ENCODE measurements at regions not wholly inside any gene's neighbourhood (a gene's known extent, or its start where the extent isn't known, plus 50 kb on each side); places are given as distances from the start of the nearest gene placed in this dataset.
A peak's percentile ranks its signal among the peaks of the same experiment; 100 is the strongest.

GRCh38 chr21:15421947-15422346 lies 307.8 kb upstream of the USP25 start:
- Histone ChIP-seq H3K9me2 (ENCODE audit: insufficient read depth) (no peaks in the 10 kb centered on the region), H2AFZ (no peak overlapping the region), H3K4me3 (no peak overlapping the region), H3K27me3 (replicated peaks; ENCODE audit: insufficient read depth) (no peaks in the 10 kb centered on the region), H3K36me3 (ENCODE audit: low read depth) (no peaks in the 10 kb centered on the region), H3K27ac (no peak overlapping the region), H3K4me2 (ENCODE audit: unreplicated experiment) (no peak overlapping the region), H4K20me1 (ENCODE audit: insufficient read depth) (no peaks in the 10 kb centered on the region), H3K79me2 (ENCODE audit: insufficient read depth) (no peaks in the 10 kb centered on the region), H3K9ac (no peak overlapping the region), H3K4me1 (ENCODE audit: insufficient read depth) (peaks cover 17% of the 10 kb centered on the region), H3K9me3 (ENCODE audit: low read depth) (no peaks in the 10 kb centered on the region), H3F3A (ENCODE audit: insufficient read depth) (0 out of 2 replicates have a peak, but pooled peaks cover 7% of the 10 kb centered on the region)
- 51 to 55% methylated on average over 2 of the region's 2 CpGs for WGBS, 2 experiments (ENCODE audit: low coverage in 1 of 2, low lambda C conversion rate in 2 of 2, missing lambda C conversion rate in 2 of 2)
- DNase-seq: peak; percentile 60
- in situ Hi-C loops (cut with MboI): no loop called here
- no peak for TF ChIP-seq EZH2 (IDR thresholded peaks at IDR 0.05; ENCODE audit: insufficient read depth, poor library complexity, severe bottlenecking)
- no peak for TF ChIP-seq EZH2phosphoT487 (IDR thresholded peaks at IDR 0.05; ENCODE audit: insufficient read depth, low read depth)

GRCh38 chr21:15422783-15423182 lies 307.0 kb upstream of the USP25 start:
- Histone ChIP-seq H3K4me3 (no peak overlapping the region), H3K4me1 (ENCODE audit: insufficient read depth) (peaks cover 17% of the 10 kb centered on the region)
- peak; percentile 52 for DNase-seq

GRCh38 chr21:15423676-15424445 lies 305.9 kb upstream of the USP25 start:
- Histone ChIP-seq H3K9me2 (ENCODE audit: insufficient read depth) (no peaks in the 10 kb centered on the region), H3K79me2 (ENCODE audit: insufficient read depth) (no peaks in the 10 kb centered on the region), H3K4me1 (ENCODE audit: insufficient read depth) (peaks cover 17% of the 10 kb centered on the region), H3K9ac (no peak overlapping the region), H2AFZ (no peak overlapping the region), H3F3A (ENCODE audit: insufficient read depth) (0 out of 2 replicates have a peak, but pooled peaks cover 7% of the 10 kb centered on the region), H3K4me2 (ENCODE audit: unreplicated experiment) (no peak overlapping the region), H3K4me3 (no peak overlapping the region), H3K27me3 (replicated peaks; ENCODE audit: insufficient read depth) (no peaks in the 10 kb centered on the region), H3K36me3 (ENCODE audit: low read depth) (no peaks in the 10 kb centered on the region), H3K9me3 (ENCODE audit: low read depth) (no peaks in the 10 kb centered on the region), H4K20me1 (ENCODE audit: insufficient read depth) (no peaks in the 10 kb centered on the region), H3K27ac (no peak overlapping the region)
- 68 to 70% methylated on average over 4 of the region's 4 CpGs for WGBS, 2 experiments (ENCODE audit: low coverage in 1 of 2, low lambda C conversion rate in 2 of 2, missing lambda C conversion rate in 2 of 2)
- TF ChIP-seq EZH2phosphoT487 (IDR thresholded peaks at IDR 0.05; ENCODE audit: insufficient read depth, low read depth): no peak
- no peak for TF ChIP-seq EZH2 (IDR thresholded peaks at IDR 0.05; ENCODE audit: insufficient read depth, poor library complexity, severe bottlenecking)
- in situ Hi-C loops (cut with MboI): no loop called here
- DNase-seq: no peak

More at GRCh38 chr21:15422783-15423182, 307.0 kb upstream of the USP25 start:
- Histone ChIP-seq H4K20me1 (ENCODE audit: insufficient read depth) (no peaks in the 10 kb centered on the region), H3K36me3 (ENCODE audit: low read depth) (no peaks in the 10 kb centered on the region), H3K4me2 (ENCODE audit: unreplicated experiment) (peak overlapping the region; percentile 26), H3K79me2 (ENCODE audit: insufficient read depth) (no peaks in the 10 kb centered on the region), H3K9me2 (ENCODE audit: insufficient read depth) (no peaks in the 10 kb centered on the region), H3K27me3 (replicated peaks; ENCODE audit: insufficient read depth) (no peaks in the 10 kb centered on the region), H2AFZ (no peak overlapping the region), H3K27ac (no peak overlapping the region), H3K9ac (no peak overlapping the region), H3K9me3 (ENCODE audit: low read depth) (no peaks in the 10 kb centered on the region), H3F3A (ENCODE audit: insufficient read depth) (0 out of 2 replicates have a peak, but pooled peaks cover 7% of the 10 kb centered on the region)
- 42 to 51% methylated on average over 3 of the region's 3 CpGs for WGBS, 2 experiments (ENCODE audit: low coverage in 1 of 2, low lambda C conversion rate in 2 of 2, missing lambda C conversion rate in 2 of 2)
- TF ChIP-seq EZH2 (IDR thresholded peaks at IDR 0.05; ENCODE audit: insufficient read depth, poor library complexity, severe bottlenecking): no peak
- TF ChIP-seq EZH2phosphoT487 (IDR thresholded peaks at IDR 0.05; ENCODE audit: insufficient read depth, low read depth): no peak
- in situ Hi-C loops (cut with MboI): no loop called here

- Histone ChIP-seq H3K4me2 (ENCODE audit: unreplicated experiment) (no peak overlapping the region), H3K4me1 (ENCODE audit: insufficient read depth) (peaks cover 23% of the 10 kb centered on the region), H3K27me3 (replicated peaks; ENCODE audit: insufficient read depth) (no peaks in the 10 kb centered on the region), H3F3A (ENCODE audit: insufficient read depth) (0 out of 2 replicates have a peak, but pooled peaks cover 7% of the 10 kb centered on the region), H4K20me1 (ENCODE audit: insufficient read depth) (no peaks in the 10 kb centered on the region), H3K79me2 (ENCODE audit: insufficient read depth) (no peaks in the 10 kb centered on the region), H2AFZ (no peak overlapping the region), H3K9me3 (ENCODE audit: low read depth) (no peaks in the 10 kb centered on the region), H3K27ac (no peak overlapping the region), H3K9me2 (ENCODE audit: insufficient read depth) (no peaks in the 10 kb centered on the region), H3K9ac (no peak overlapping the region), H3K36me3 (ENCODE audit: low read depth) (no peaks in the 10 kb centered on the region), H3K4me3 (no peak overlapping the region)
- in situ Hi-C loops (cut with MboI): no loop called here
- TF ChIP-seq EZH2phosphoT487 (IDR thresholded peaks at IDR 0.05; ENCODE audit: insufficient read depth, low read depth) (no peak), EZH2 (IDR thresholded peaks at IDR 0.05; ENCODE audit: insufficient read depth, poor library complexity, severe bottlenecking) (no peak)
- DNase-seq: no peak
- WGBS, 2 experiments (ENCODE audit: low coverage in 1 of 2, low lambda C conversion rate in 2 of 2, missing lambda C conversion rate in 2 of 2): 84% methylated on average over 3 of the region's 3 CpGs
These were observed 304.7 kb upstream of the USP25 start for GRCh38 chr21:15425049-15425448.
